ENCODE measurements at regions not wholly inside any gene's neighbourhood (a gene's known extent, or its start where the extent isn't known, plus 50 kb on each side); places are given as distances from the start of the nearest gene placed in this dataset.

- TF ChIP-seq, protein P1, sequence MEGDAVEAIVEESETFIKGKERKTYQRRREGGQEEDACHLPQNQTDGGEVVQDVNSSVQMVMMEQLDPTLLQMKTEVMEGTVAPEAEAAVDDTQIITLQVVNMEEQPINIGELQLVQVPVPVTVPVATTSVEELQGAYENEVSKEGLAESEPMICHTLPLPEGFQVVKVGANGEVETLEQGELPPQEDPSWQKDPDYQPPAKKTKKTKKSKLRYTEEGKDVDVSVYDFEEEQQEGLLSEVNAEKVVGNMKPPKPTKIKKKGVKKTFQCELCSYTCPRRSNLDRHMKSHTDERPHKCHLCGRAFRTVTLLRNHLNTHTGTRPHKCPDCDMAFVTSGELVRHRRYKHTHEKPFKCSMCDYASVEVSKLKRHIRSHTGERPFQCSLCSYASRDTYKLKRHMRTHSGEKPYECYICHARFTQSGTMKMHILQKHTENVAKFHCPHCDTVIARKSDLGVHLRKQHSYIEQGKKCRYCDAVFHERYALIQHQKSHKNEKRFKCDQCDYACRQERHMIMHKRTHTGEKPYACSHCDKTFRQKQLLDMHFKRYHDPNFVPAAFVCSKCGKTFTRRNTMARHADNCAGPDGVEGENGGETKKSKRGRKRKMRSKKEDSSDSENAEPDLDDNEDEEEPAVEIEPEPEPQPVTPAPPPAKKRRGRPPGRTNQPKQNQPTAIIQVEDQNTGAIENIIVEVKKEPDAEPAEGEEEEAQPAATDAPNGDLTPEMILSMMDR (IDR thresholded peaks at IDR 0.05), result no peak
- TF ChIP-seq EZH2 (IDR thresholded peaks at IDR 0.05; ENCODE audit: borderline replicate concordance, insufficient read depth, low read depth, low read length, poor library complexity, severe bottlenecking), result no peak
These were observed 380.0 kb upstream of the SOX9 start for GRCh38 chr17:71740866-71741265.

All from B cell (primary cell).